Panc1 (cell line): ENCODE measurements at regions not wholly inside any gene's neighbourhood (a gene's known extent, or its start where the extent isn't known, plus 50 kb on each side); places are given as distances from the start of the nearest gene placed in this dataset.

Source experiments
- POLR2AphosphoS5 ChIP-seq: IDR thresholded peaks from 2 replicates; pipeline ENCODE4 v1.6.1; 2012; ENCODE audit warnings: mild to moderate bottlenecking, low read depth, low read length, moderate library complexity
- SIN3A ChIP-seq: IDR thresholded peaks from 2 replicates; pipeline ENCODE4 v1.6.1; 2012; ENCODE audit warnings: low read depth, mild to moderate bottlenecking, low read length, moderate library complexity, borderline replicate concordance; ENCODE audit not compliant: insufficient read depth
- TCF7L2 ChIP-seq: IDR thresholded peaks from 2 replicates; pipeline ENCODE4 v1.6.1; 2011; ENCODE audit warnings: mild to moderate bottlenecking, low read depth, low read length, inconsistent platforms
- TF ChIP-seq, protein P1 (sequence below): fragments of 450-650 bp; IDR thresholded peaks from 2 replicates; pipeline ENCODE4 v1.5.1; 2017; ENCODE audit warnings: mild to moderate bottlenecking

DNA sequence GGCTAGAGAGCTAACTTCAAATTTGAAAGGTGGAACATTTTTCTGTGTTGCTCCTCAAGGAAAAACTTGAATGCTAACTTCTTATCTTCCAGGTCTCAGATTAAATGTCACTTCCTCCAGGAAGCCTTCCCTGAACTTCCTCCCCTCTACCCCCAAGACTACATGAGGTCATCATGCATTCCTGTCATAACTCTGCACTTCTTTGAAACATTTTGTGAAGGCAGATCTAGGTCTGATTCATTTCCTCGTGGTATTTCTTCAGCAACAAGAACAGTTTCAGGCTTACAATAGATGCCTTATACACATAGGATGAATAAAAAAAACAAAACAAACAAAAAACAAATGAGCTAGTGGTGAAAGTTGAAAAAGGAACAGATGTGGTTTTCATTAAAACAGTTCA lies 97.1 kb upstream of the SRRM4 start:
- no peak for TF ChIP-seq POLR2AphosphoS5
- TF ChIP-seq TCF7L2: no peak
- TF ChIP-seq, protein P1, sequence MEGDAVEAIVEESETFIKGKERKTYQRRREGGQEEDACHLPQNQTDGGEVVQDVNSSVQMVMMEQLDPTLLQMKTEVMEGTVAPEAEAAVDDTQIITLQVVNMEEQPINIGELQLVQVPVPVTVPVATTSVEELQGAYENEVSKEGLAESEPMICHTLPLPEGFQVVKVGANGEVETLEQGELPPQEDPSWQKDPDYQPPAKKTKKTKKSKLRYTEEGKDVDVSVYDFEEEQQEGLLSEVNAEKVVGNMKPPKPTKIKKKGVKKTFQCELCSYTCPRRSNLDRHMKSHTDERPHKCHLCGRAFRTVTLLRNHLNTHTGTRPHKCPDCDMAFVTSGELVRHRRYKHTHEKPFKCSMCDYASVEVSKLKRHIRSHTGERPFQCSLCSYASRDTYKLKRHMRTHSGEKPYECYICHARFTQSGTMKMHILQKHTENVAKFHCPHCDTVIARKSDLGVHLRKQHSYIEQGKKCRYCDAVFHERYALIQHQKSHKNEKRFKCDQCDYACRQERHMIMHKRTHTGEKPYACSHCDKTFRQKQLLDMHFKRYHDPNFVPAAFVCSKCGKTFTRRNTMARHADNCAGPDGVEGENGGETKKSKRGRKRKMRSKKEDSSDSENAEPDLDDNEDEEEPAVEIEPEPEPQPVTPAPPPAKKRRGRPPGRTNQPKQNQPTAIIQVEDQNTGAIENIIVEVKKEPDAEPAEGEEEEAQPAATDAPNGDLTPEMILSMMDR: no peak
- no peak for TF ChIP-seq SIN3A
